ENCODE measurements at regions not wholly inside any gene's neighbourhood (a gene's known extent, or its start where the extent isn't known, plus 50 kb on each side); places are given as distances from the start of the nearest gene placed in this dataset.

GRCh38 chr6:169971081-169971861, 219.8 kb downstream of the ERMARD start:
- DNase-seq (ENCODE audit: insufficient read length, low spot score), result no peak
- TF ChIP-seq, protein P1, sequence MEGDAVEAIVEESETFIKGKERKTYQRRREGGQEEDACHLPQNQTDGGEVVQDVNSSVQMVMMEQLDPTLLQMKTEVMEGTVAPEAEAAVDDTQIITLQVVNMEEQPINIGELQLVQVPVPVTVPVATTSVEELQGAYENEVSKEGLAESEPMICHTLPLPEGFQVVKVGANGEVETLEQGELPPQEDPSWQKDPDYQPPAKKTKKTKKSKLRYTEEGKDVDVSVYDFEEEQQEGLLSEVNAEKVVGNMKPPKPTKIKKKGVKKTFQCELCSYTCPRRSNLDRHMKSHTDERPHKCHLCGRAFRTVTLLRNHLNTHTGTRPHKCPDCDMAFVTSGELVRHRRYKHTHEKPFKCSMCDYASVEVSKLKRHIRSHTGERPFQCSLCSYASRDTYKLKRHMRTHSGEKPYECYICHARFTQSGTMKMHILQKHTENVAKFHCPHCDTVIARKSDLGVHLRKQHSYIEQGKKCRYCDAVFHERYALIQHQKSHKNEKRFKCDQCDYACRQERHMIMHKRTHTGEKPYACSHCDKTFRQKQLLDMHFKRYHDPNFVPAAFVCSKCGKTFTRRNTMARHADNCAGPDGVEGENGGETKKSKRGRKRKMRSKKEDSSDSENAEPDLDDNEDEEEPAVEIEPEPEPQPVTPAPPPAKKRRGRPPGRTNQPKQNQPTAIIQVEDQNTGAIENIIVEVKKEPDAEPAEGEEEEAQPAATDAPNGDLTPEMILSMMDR (IDR thresholded peaks at IDR 0.05; ENCODE audit: insufficient read depth, missing control alignments), result no peak
- FAIRE-seq, result no peak

GRCh38 chr6:169970306-169970988, 219.0 kb downstream of the ERMARD start:
- FAIRE-seq, result no peak
- no peak for DNase-seq (ENCODE audit: insufficient read length, low spot score)
- TF ChIP-seq, protein P1 (IDR thresholded peaks at IDR 0.05; ENCODE audit: insufficient read depth, missing control alignments), result no peak

- TF ChIP-seq, protein P1 (IDR thresholded peaks at IDR 0.05; ENCODE audit: insufficient read depth, missing control alignments), result no peak
- FAIRE-seq (no peak), DNase-seq (ENCODE audit: insufficient read length, low spot score) (no peak)
These were observed 218.1 kb downstream of the ERMARD start for GRCh38 chr6:169969372-169970099.

DNA sequence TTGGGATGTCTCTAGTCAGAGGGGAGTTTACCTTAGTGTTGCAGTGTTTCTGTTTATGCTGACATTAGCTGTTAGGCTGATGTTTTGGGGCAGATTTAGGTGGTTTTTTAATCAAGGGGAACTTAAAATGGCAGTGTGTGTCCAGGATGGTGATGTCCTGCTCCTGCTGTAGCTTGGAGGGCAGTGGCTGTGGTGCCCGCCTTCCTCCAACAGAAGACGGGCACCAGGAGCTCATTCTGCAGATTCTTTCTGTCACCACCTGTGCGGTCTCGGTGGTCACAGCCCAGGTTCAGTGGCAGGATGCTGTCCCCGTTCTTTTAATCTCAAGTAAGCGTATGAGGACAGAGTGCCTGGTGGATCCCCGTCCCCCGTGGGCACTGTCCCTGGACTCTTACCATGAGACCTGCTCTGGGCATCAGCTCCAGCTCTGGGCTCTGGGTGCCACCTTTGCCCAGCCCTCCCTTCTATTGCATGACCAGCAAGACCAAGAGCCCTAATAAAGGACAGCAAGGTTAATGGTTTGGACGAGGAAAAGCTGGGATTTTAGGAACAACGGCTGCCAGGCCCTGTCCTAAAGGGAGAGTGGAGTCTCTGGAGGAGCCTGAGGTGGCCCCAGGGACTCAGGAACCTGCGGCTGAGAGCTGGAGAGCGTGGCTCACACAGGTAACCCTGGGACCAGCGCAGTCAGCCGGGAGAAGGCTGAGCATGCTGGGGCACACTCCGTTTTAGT, 217.3 kb downstream of the ERMARD start:
- FAIRE-seq (no peak), DNase-seq (ENCODE audit: insufficient read length, low spot score) (no peak)
- TF ChIP-seq, protein P1 (IDR thresholded peaks at IDR 0.05; ENCODE audit: insufficient read depth, missing control alignments), result no peak

DNA sequence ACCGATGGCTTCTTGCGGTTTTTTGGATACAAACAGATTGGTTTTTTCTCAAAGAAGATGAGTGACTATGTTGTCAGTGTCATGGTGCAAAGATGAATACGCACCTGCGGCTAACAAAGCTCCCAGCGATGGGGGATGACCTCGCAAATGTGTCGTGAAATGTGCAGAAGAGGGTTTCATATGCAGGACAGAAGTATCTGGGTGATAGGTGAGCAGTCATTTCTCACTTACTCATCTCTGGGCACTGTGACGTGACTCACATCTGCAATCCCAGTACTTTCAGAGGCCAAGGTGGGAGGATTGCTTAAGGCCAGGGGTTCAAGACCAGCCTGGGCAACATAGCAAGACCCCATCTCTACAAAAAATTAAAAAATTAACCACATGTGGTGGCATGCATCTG, 216.3 kb downstream of the ERMARD start:
- no peak for FAIRE-seq
- TF ChIP-seq, protein P1 (IDR thresholded peaks at IDR 0.05; ENCODE audit: insufficient read depth, missing control alignments), result no peak
- DNase-seq (ENCODE audit: insufficient read length, low spot score), result no peak

- TF ChIP-seq, protein P1 (IDR thresholded peaks at IDR 0.05; ENCODE audit: insufficient read depth, missing control alignments), result no peak
- DNase-seq (ENCODE audit: insufficient read length, low spot score), result no peak
- FAIRE-seq, result no peak
These were observed 215.1 kb downstream of the ERMARD start for GRCh38 chr6:169966312-169967181.
